ENCODE measurements at regions not wholly inside any gene's neighbourhood (a gene's known extent, or its start where the extent isn't known, plus 50 kb on each side); places are given as distances from the start of the nearest gene placed in this dataset.

DNA sequence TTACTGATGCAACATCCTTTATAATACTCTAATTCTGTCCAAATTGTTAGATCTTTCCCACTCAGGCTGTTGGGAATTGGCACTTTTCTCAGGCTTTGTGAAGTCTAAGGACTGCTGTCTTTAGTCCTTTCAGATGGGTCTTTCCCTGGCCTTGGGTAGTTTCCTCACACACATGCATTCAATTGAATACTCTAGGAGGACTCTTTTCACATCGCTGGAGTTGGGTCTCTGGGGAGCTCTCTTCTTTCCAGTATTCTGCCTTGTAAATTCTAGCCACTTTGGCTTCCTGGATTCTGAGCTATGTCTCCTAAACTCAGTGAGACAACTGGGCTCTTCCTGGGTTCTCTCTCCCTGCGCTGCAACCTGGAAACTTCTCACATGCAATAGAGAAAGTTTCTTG lies 215.5 kb downstream of the SNX18 start:
- H3K27ac Mint-ChIP-seq = peak overlapping the region in 1 of 6 donors; percentile 69
- no peak for DNase-seq
- H3K4me1 Mint-ChIP-seq = peaks cover 0 to 8% (median 5%) of the 10 kb centered on the region in 3 donors
- ATAC-seq (ENCODE audit: low read depth in 2 of 2) = no peak
- no peaks in the 10 kb centered on the region for H3K36me3 Mint-ChIP-seq
- no peaks in the 10 kb centered on the region for H3K27me3 Mint-ChIP-seq
- H3K9me3 Mint-ChIP-seq = peaks cover 0 to 5% (median 0%) of the 10 kb centered on the region in 7 donors
- H3K4me3 Mint-ChIP-seq = no peak overlapping the region

DNA sequence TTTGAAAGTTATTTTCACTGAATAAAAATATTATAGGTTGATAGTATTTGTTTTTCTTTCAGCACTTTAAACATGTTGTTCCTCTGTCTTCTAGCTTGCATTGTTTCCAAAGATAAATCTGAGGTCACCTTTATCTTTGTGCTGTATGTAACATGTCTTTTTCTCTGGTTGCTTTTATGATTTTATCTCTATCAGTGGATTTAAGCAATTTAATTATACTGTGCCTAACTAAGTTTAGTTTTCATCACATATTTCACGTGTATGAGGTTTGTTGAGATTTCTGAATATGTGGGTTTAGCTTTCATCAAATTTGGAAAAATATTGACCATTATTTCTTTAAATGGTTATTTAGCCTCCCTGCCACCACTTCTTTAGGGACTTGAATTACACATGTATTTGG lies 214.5 kb downstream of the SNX18 start:
- DNase-seq = no peak
- Mint-ChIP-seq H3K9me3 (peaks cover 0 to 5% (median 0%) of the 10 kb centered on the region in 7 donors), H3K36me3 (no peaks in the 10 kb centered on the region), H3K4me1 (peaks cover 0 to 6% (median 5%) of the 10 kb centered on the region in 3 donors), H3K27me3 (no peaks in the 10 kb centered on the region), H3K27ac (no peak overlapping the region), H3K4me3 (no peak overlapping the region)
- no peak for ATAC-seq (ENCODE audit: low read depth in 2 of 2)

DNA sequence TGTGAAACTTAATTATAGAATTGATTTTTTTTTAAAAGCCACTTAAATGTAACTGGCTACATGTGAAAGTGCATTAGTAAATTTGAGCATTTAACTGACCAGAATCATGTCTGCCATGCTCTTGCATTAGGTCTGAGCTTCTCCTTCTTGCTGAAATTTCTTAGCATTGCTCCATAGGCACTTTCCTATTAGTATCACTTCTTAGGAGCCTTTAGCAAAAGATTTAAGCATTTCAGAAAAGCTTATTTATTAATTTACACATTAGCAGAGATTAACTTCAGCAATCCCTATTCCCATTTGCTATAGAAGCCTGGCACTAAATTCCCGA lies 211.0 kb downstream of the SNX18 start:
- H3K4me1 Mint-ChIP-seq = peaks cover under 1 to 9% (median 4%) of the 10 kb centered on the region in 3 donors
- H3K27me3 Mint-ChIP-seq = no peaks in the 10 kb centered on the region
- H3K9me3 Mint-ChIP-seq = peaks cover 0 to 6% (median 0%) of the 10 kb centered on the region in 7 donors
- DNase-seq (no peak), ATAC-seq (ENCODE audit: low read depth in 2 of 2) (no peak)
- H3K36me3 Mint-ChIP-seq = peaks cover 0 to 3% of the 10 kb centered on the region in 2 donors
- no peak overlapping the region for H3K4me3 Mint-ChIP-seq
- no peak overlapping the region for H3K27ac Mint-ChIP-seq

DNA sequence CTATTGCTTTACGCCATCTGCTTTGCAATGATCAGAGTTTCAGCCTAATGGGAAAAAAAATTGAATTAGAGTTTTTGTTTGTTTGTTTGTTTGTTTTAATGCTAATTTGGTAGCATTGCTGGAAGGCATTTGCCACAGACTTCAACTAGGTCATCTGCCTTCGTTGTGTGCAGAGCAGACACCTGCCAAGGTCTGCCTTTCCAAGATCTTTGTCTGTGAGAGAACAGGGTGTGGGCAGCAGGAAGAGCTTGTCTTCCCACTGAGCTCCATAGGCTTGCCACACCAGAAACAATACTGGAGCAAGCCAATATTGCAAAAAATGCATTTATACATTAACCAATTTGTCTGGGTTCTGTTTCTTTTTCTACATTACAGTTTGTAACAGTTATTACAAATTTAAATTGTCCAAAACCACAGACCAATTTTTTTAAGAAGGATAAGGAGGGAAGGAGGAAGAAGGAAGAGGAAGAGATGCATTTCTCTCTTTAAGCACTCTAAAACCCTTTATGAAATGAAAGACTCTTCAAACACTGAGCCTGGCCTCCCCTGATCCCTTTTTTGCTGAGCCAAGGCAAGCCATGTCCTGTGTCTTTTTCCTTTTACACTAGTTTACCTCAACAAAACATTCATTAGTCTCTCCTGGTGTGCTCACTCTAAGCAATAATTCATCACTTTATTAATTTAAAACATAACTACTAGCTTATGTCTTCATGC lies 210.5 kb downstream of the SNX18 start:
- Mint-ChIP-seq H3K27ac (no peak overlapping the region), H3K4me1 (peaks cover 4 to 6% (median 5%) of the 10 kb centered on the region in 3 donors), H3K9me3 (peaks cover 0 to 11% (median 0%) of the 10 kb centered on the region in 7 donors), H3K36me3 (peaks cover 0 to 8% of the 10 kb centered on the region in 2 donors), H3K4me3 (no peak overlapping the region), H3K27me3 (no peaks in the 10 kb centered on the region)
- DNase-seq (no peak), ATAC-seq (ENCODE audit: low read depth in 2 of 2) (no peak)

DNA sequence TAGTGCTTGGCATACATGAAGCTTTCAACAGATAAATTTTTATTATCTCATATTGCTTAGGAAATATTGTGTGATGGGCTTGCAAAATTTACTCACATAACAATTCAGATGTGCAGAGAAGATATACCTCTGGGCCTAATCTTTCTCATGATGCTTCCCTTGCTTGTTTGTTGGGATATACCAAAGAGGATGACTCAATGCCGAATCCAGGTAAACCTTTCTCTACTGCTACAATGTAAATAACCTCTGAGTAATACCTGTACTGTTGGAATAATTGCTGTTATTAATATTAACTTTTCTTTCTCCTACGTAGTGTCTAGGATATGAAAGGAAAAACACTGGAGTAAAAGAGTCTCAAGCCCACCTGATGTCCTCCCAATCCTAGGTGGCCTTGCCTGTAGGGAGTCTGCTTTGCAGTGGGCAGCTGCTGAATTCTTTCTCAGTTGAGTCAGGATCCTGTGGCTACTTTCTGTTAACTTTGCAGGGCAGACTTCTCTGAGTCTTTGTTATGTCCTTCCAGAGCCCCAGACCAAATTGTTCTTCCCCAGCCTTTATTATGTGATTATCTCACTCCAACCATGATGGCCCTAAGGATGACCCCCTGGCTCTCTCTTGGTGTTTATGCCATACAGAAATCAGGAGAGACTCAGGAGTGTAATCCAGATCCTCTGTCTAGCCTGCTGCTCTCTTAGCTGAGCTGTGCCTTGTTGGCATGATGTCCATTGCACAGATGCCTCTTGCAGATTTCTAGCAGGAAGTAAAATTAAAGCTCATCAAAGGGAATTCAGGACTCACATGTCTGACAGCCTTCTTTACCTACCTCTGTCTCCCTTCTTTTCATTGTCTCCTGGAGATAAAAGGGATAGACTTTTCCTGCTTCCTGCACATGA lies 208.1 kb downstream of the SNX18 start:
- no peak for ATAC-seq (ENCODE audit: low read depth in 2 of 2)
- Mint-ChIP-seq H3K27ac (peak overlapping the region in 1 of 6 donors; percentile 34), H3K36me3 (peaks cover 0 to 12% of the 10 kb centered on the region in 2 donors), H3K4me1 (peaks cover 11 to 14% (median 11%) of the 10 kb centered on the region in 3 donors), H3K9me3 (peaks cover 0 to 14% (median 0%) of the 10 kb centered on the region in 7 donors), H3K27me3 (no peaks in the 10 kb centered on the region), H3K4me3 (no peak overlapping the region)
- DNase-seq = no peak

DNA sequence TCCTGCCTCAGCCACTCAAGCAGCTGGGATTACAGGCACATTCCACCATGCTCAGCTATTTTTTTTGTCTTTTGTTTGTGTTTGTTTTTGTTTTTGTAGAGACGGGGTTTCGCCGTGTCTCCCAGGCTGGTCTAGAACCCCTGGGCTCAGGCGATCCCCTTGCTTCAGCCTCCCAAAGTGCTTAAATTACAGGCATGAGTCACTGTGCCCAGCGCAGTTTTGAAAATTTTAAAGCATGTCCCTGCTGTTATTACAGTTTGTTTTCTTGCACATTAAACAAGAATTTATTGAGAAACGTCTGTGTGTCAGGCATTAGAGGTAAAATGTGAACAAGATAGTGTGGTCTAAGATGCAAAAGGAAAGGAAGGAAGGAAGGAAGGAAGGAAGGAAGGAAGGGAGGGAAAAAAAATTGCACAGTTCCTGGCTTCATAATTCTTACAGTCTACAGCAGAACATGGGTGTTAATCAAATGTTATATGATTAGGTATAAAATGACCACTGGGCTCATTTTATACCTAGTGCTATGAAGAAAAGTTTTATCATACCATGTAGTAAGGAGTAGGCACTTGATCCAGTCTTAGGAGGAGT lies 205.4 kb downstream of the SNX18 start:
- Mint-ChIP-seq H3K27ac (peak overlapping the region in 2 of 6 donors; percentile 15 to 54), H3K9me3 (peaks cover 0 to 14% (median 0%) of the 10 kb centered on the region in 7 donors), H3K27me3 (no peaks in the 10 kb centered on the region), H3K4me1 (peaks cover 13 to 15% (median 14%) of the 10 kb centered on the region in 3 donors), H3K36me3 (peaks cover 0 to 12% of the 10 kb centered on the region in 2 donors), H3K4me3 (no peak overlapping the region)
- no peak for ATAC-seq (ENCODE audit: low read depth in 2 of 2)
- DNase-seq = no peak

DNA sequence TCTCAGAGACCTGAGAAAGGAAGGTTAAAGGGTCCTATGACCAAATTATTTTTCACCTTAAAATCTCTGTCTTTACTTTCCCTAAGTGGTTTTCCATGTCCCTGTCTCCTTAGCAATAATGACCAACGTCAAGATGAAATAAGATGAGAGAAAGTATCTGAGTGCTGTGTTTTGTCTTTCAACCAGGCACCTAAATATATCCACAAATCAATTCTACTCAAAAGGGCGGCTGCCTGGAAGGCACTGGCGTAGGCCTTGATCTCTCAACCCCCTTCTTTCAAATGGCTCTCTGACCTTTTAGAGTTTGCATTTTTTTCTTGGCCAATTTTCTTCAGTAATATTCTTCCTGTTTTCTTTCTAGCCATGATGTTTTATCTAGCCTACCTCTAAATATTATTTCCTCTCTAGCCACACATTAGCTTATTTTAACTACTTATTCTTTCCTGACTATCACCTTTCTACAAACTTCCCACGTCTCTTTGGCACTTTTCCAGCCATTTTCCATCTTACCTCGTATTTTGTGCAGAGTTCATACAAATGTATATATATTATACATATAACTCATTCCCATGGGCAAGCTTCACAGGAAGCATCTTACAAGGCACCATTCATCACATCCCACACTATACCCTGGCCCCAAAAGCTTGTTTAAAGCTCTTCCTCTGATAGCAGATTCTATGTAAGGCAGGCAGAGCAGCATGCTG lies 204.5 kb downstream of the SNX18 start:
- H3K27me3 Mint-ChIP-seq = no peaks in the 10 kb centered on the region
- peaks cover 0 to 14% (median 0%) of the 10 kb centered on the region in 7 donors for H3K9me3 Mint-ChIP-seq

DNA sequence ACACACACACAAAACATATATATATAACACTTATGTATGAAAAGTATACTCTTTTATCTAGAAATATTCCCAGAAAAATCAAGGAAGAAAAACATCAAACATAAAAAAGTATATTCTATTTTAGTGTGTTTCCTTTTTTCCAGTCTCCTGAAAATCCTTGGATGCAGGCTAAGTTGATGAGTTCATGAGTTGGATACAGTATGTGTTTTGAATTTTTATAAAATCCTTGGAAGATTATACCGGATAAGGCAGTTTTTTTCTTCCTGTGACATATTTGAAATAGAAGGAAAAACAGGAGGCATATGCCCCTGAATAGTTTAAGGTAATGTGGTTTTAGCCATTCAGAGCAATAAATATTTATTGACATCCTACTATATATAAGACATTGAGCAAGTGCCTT lies 203.6 kb downstream of the SNX18 start:
- peaks cover 14 to 15% (median 15%) of the 10 kb centered on the region in 3 donors for H3K4me1 Mint-ChIP-seq
- DNase-seq = no peak
- peaks cover 0 to 12% of the 10 kb centered on the region in 2 donors for H3K36me3 Mint-ChIP-seq
- peak overlapping the region in 1 of 6 donors; percentile 79 for H3K27ac Mint-ChIP-seq
- no peak for ATAC-seq (ENCODE audit: low read depth in 2 of 2)
- peaks cover 0 to 14% (median 0%) of the 10 kb centered on the region in 7 donors for H3K9me3 Mint-ChIP-seq
- H3K4me3 Mint-ChIP-seq = no peak overlapping the region
- no peaks in the 10 kb centered on the region for H3K27me3 Mint-ChIP-seq

More for the DNA sequence above, 204.5 kb downstream of the SNX18 start:
- peak overlapping the region in 1 of 6 donors; percentile 22 for H3K27ac Mint-ChIP-seq
- ATAC-seq (ENCODE audit: low read depth in 2 of 2) (no peak), DNase-seq (no peak)
- peaks cover 0 to 12% of the 10 kb centered on the region in 2 donors for H3K36me3 Mint-ChIP-seq
- no peak overlapping the region for H3K4me3 Mint-ChIP-seq
- peaks cover 14 to 15% (median 15%) of the 10 kb centered on the region in 3 donors for H3K4me1 Mint-ChIP-seq

DNA sequence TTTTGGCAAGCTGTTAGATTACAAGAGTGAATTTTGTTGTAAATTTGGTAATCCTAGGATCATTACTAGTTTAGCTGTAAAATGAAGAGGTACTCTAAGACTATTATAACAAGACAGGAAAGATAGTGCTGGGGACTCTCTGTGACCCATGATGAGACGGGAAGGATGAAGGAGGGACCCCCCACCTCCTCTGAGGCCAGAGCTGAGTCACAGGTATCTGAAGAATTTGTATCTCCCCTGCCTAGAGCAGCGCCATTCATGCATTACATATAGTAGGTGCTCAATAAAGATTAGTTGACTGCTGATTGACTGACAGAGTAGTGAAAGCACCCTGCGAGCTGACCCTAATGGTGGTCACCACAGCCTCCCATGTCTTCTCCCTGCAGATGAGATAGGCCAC lies 202.8 kb downstream of the SNX18 start:
- ATAC-seq (ENCODE audit: low read depth in 2 of 2) = no peak
- Mint-ChIP-seq H3K36me3 (peaks cover 0 to 12% of the 10 kb centered on the region in 2 donors), H3K4me1 (peaks cover 14 to 18% (median 15%) of the 10 kb centered on the region in 3 donors), H3K27ac (peak overlapping the region in 2 of 6 donors; percentile 1 to 16), H3K27me3 (no peaks in the 10 kb centered on the region), H3K4me3 (no peak overlapping the region), H3K9me3 (peaks cover 0 to 14% (median 0%) of the 10 kb centered on the region in 7 donors)
- DNase-seq = no peak

DNA sequence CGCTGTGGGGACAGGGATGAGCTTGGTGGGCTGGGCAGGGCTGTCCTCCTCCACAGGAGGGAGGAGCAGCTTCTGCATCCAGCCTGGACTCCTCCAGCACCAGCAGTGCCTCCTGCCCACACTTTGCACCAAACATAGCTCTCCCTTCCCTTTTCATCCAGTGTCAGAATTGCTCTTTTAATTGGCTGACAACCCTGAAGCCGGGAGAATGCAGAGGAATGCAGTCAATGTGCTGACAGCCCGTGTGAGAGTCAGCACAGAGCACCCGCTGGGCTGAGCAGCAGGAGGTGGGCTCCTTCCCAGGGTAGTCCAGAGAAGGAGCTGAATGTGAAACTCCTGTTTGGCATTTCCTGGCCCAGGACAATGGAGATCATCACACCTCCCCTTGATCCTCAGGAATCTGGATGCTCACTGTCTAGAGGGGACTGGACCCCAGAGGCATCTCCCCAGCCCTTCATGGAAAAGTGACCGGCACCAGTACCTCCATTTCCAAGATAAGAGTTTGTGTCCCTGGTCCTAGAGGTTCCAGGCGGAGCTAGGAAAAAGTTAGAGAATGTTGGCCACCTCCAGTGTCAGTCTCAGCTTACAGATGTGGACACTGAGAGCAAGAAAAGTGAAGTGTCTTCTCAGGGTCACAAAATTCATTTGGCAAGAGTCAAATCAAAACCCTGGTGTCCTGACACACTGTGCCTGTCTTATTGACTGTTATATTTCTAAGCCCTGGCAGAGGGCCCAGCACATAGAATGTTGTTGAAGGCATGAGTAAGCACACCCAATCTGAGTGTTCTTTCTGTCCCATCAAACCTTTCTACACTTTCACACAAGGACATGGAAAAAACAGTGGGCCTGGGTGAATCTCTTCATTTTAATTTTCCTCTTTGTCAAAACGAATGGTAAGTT lies 202.1 kb downstream of the SNX18 start:
- peaks cover 13 to 18% (median 16%) of the 10 kb centered on the region in 3 donors for H3K4me1 Mint-ChIP-seq
- H3K27me3 Mint-ChIP-seq = no peaks in the 10 kb centered on the region
- H3K27ac Mint-ChIP-seq = peak overlapping the region in 1 of 6 donors; percentile 3
- no peak for DNase-seq
- no peak for ATAC-seq (ENCODE audit: low read depth in 2 of 2)
- H3K4me3 Mint-ChIP-seq = no peak overlapping the region
- H3K9me3 Mint-ChIP-seq = peaks cover 0 to 10% (median 0%) of the 10 kb centered on the region in 7 donors
- H3K36me3 Mint-ChIP-seq = peaks cover 0 to 12% of the 10 kb centered on the region in 2 donors

DNA sequence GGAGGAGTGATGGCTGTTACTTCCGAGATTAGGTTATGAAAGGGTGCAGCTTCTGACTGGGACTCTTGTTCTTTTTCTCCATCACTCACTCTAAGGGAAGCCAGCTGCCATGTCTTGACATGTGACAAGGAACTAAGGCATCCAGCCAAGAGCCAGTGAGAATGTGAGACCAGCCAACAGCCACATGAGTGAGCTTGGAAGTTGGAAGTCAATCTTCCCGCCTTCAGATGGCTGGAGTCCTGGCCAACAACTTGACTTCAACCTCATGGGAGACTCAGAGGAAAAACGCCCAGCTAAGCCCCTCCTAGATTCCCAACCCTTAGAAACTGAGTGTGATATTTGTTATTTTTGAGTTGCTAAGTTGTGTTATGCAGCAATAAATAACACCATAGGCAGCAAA lies 201.1 kb downstream of the SNX18 start:
- Mint-ChIP-seq H3K27ac (no peak overlapping the region), H3K9me3 (peaks cover 0 to 9% (median 0%) of the 10 kb centered on the region in 7 donors), H3K4me1 (peaks cover 15 to 19% (median 18%) of the 10 kb centered on the region in 3 donors)

DNA sequence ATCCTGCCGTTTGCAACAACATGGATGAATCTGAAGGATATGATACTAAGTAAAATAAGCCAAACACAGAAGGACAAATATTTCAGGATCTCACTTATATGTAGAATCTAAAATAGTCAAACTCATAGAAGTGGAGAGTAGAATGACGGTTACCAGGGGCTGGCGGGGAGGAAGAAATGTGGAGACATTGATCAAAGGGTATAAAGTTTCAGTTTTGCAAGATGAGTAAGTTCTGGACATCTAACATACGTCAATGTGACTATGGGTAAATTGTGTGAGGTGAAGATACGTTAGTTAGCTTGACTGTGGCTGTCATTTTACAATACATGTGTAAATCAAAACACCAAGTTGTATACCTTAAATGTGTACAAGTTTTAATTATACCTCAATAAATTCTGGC lies 200.3 kb downstream of the SNX18 start:
- peaks cover 12 to 13% (median 12%) of the 10 kb centered on the region in 3 donors for H3K4me1 Mint-ChIP-seq
- H3K27me3 Mint-ChIP-seq = no peaks in the 10 kb centered on the region
- DNase-seq (no peak), ATAC-seq (ENCODE audit: low read depth in 2 of 2) (no peak)
- H3K9me3 Mint-ChIP-seq = peaks cover 0 to 5% (median 0%) of the 10 kb centered on the region in 7 donors
- peak overlapping the region in 1 of 6 donors; percentile 73 for H3K27ac Mint-ChIP-seq
- H3K4me3 Mint-ChIP-seq = no peak overlapping the region
- peaks cover 0 to 7% of the 10 kb centered on the region in 2 donors for H3K36me3 Mint-ChIP-seq

More for the DNA sequence above, 201.1 kb downstream of the SNX18 start:
- DNase-seq = no peak
- no peak for ATAC-seq (ENCODE audit: low read depth in 2 of 2)
- Mint-ChIP-seq H3K27me3 (no peaks in the 10 kb centered on the region), H3K36me3 (peaks cover 0 to 14% of the 10 kb centered on the region in 2 donors), H3K4me3 (no peak overlapping the region)
